SJCRH30 (cell line): ENCODE measurements at regions not wholly inside any gene's neighbourhood (a gene's known extent, or its start where the extent isn't known, plus 50 kb on each side); places are given as distances from the start of the nearest gene placed in this dataset.
A peak's percentile ranks its signal among the peaks of the same experiment; 100 is the strongest.
"Not testable (repeated sequence)": the region's sequence is repeated elsewhere in the genome, so short reads cannot be mapped to it uniquely, and the experiment has no call there.

Experiments used
- DNase-seq, 2 experiments: peaks; one replicate each; pipeline ENCODE4 v3.0.0-alpha.2; 2015 to 2020
- H3K27ac ChIP-seq: fragments of 250-450 bp; sonication (Bioruptor Pico); 2 replicates; pipeline ENCODE4 v1.5.1; 2020; ENCODE audit warnings: mild to moderate bottlenecking, moderate library complexity
- H3K27me3 ChIP-seq: fragments of 250-450 bp; sonication (Bioruptor Pico); 2 replicates; pipeline ENCODE4 v1.5.1; 2020; ENCODE audit warnings: mild to moderate bottlenecking, moderate library complexity
- H3K36me3 ChIP-seq: fragments of 250-450 bp; sonication (Bioruptor Pico); 2 replicates; pipeline ENCODE4 v1.5.1; 2020; ENCODE audit warnings: mild to moderate bottlenecking, moderate library complexity
- H3K4me1 ChIP-seq: fragments of 250-450 bp; sonication (Bioruptor Pico); 2 replicates; pipeline ENCODE4 v1.5.1; 2020; ENCODE audit warnings: mild to moderate bottlenecking, moderate library complexity
- H3K4me3 ChIP-seq: fragments of 250-450 bp; sonication (Bioruptor Pico); 2 replicates; pipeline ENCODE4 v1.5.1; 2020; ENCODE audit warnings: mild to moderate bottlenecking, moderate library complexity
- H3K9me3 ChIP-seq: fragments of 250-450 bp; sonication (Bioruptor Pico); replicated peaks from 2 replicates; pipeline ENCODE4 v1.5.1; 2020; ENCODE audit warnings: mild to moderate bottlenecking, moderate library complexity

- H3K4me1 ChIP-seq = peaks cover 23% of the 10 kb centered on the region
- H3K27me3 ChIP-seq = no peaks in the 10 kb centered on the region
- H3K4me3 ChIP-seq = no peak overlapping the region
- H3K9me3 ChIP-seq = no peaks in the 10 kb centered on the region
- peak; percentile 5 to 38 for DNase-seq
- H3K36me3 ChIP-seq = no peaks in the 10 kb centered on the region
- no peak overlapping the region for H3K27ac ChIP-seq
These were observed 159.3 kb upstream of the MARCKS start for GRCh38 chr6:113697632-113698410.

GRCh38 chr6:113699239-113699638 lies 157.9 kb upstream of the MARCKS start:
- Histone ChIP-seq H3K4me3 (no peak overlapping the region), H3K36me3 (no peaks in the 10 kb centered on the region), H3K4me1 (peaks cover 20% of the 10 kb centered on the region), H3K9me3 (no peaks in the 10 kb centered on the region), H3K27me3 (no peaks in the 10 kb centered on the region), H3K27ac (no peak overlapping the region)
- DNase-seq = no peak

GRCh38 chr6:113701552-113702254 lies 155.4 kb upstream of the MARCKS start:
- no peak for DNase-seq
- no peaks in the 10 kb centered on the region for H3K9me3 ChIP-seq
- no peaks in the 10 kb centered on the region for H3K36me3 ChIP-seq
- no peak overlapping the region for H3K27ac ChIP-seq
- no peak overlapping the region for H3K4me3 ChIP-seq
- H3K4me1 ChIP-seq = peaks cover 13% of the 10 kb centered on the region
- H3K27me3 ChIP-seq = no peaks in the 10 kb centered on the region

GRCh38 chr6:113707194-113707593 lies 150.0 kb upstream of the MARCKS start:
- H3K36me3 ChIP-seq = no peaks in the 10 kb centered on the region
- H3K27ac ChIP-seq = no peak overlapping the region
- peak; percentile 22 to 42 for DNase-seq
- no peaks in the 10 kb centered on the region for H3K27me3 ChIP-seq
- H3K4me3 ChIP-seq = no peak overlapping the region
- peaks cover 3% of the 10 kb centered on the region; the same call in 1 of the 2 replicates for H3K4me1 ChIP-seq
- no peaks in the 10 kb centered on the region for H3K9me3 ChIP-seq

- DNase-seq = no peak
- Histone ChIP-seq H3K4me1 (peaks cover 3% of the 10 kb centered on the region; the same call in 1 of the 2 replicates), H3K36me3 (no peaks in the 10 kb centered on the region), H3K4me3 (no peak overlapping the region), H3K27ac (no peak overlapping the region), H3K27me3 (no peaks in the 10 kb centered on the region), H3K9me3 (no peaks in the 10 kb centered on the region)
These were observed 147.1 kb upstream of the MARCKS start for GRCh38 chr6:113709936-113710509.

GRCh38 chr6:113713665-113714064 lies 143.5 kb upstream of the MARCKS start:
- Histone ChIP-seq H3K9me3 (no peaks in the 10 kb centered on the region), H3K4me1 (no peaks in the 10 kb centered on the region), H3K27me3 (no peaks in the 10 kb centered on the region), H3K36me3 (no peaks in the 10 kb centered on the region), H3K4me3 (no peak overlapping the region), H3K27ac (no peak overlapping the region)
- no peak for DNase-seq

- H3K27me3 ChIP-seq = no peaks in the 10 kb centered on the region
- H3K4me3 ChIP-seq = no peak overlapping the region
- no peaks in the 10 kb centered on the region for H3K9me3 ChIP-seq
- no peaks in the 10 kb centered on the region for H3K36me3 ChIP-seq
- no peak for DNase-seq
- no peaks in the 10 kb centered on the region for H3K4me1 ChIP-seq
- H3K27ac ChIP-seq = no peak overlapping the region
These were observed 138.6 kb upstream of the MARCKS start for GRCh38 chr6:113718588-113718987.

- Histone ChIP-seq H3K27me3 (no peaks in the 10 kb centered on the region), H3K9me3 (no peaks in the 10 kb centered on the region), H3K36me3 (no peaks in the 10 kb centered on the region), H3K4me1 (no peaks in the 10 kb centered on the region), H3K27ac (no peak overlapping the region), H3K4me3 (no peak overlapping the region)
- no peak for DNase-seq
These were observed 138.1 kb upstream of the MARCKS start for GRCh38 chr6:113719064-113719463.

GRCh38 chr6:113719545-113719944 lies 137.6 kb upstream of the MARCKS start:
- no peaks in the 10 kb centered on the region for H3K27me3 ChIP-seq
- H3K4me3 ChIP-seq = no peak overlapping the region
- no peaks in the 10 kb centered on the region for H3K36me3 ChIP-seq
- peaks cover 2% of the 10 kb centered on the region for H3K4me1 ChIP-seq
- DNase-seq = no peak
- H3K9me3 ChIP-seq = no peaks in the 10 kb centered on the region
- no peak overlapping the region for H3K27ac ChIP-seq

GRCh38 chr6:113723182-113723581 lies 134.0 kb upstream of the MARCKS start:
- no peak for DNase-seq
- Histone ChIP-seq H3K27ac (no peak overlapping the region), H3K27me3 (no peaks in the 10 kb centered on the region), H3K36me3 (no peaks in the 10 kb centered on the region), H3K9me3 (no peaks in the 10 kb centered on the region), H3K4me3 (no peak overlapping the region), H3K4me1 (peaks cover 10% of the 10 kb centered on the region)

- not testable (repeated sequence) for H3K9me3 ChIP-seq, DNase-seq, H3K27me3 ChIP-seq, H3K4me3 ChIP-seq, H3K36me3 ChIP-seq, H3K4me1 ChIP-seq, H3K27ac ChIP-seq
These were observed 132.2 kb upstream of the MARCKS start for GRCh38 chr6:113724927-113725326.

GRCh38 chr6:113731541-113731940 lies 125.6 kb upstream of the MARCKS start:
- no peak overlapping the region for H3K4me3 ChIP-seq
- peaks cover 9% of the 10 kb centered on the region for H3K4me1 ChIP-seq
- peak overlapping the region; percentile 79 for H3K27ac ChIP-seq
- H3K9me3 ChIP-seq = no peaks in the 10 kb centered on the region
- H3K27me3 ChIP-seq = no peaks in the 10 kb centered on the region
- no peaks in the 10 kb centered on the region for H3K36me3 ChIP-seq
- DNase-seq = peak in 1 of 2 experiments; percentile 33

- peak overlapping the region; percentile 38 for H3K4me3 ChIP-seq
- peak overlapping the region; percentile 79 for H3K27ac ChIP-seq
- H3K9me3 ChIP-seq = no peaks in the 10 kb centered on the region
- peaks cover 9% of the 10 kb centered on the region for H3K4me1 ChIP-seq
- DNase-seq = peak; percentile 95 to 99
- H3K36me3 ChIP-seq = no peaks in the 10 kb centered on the region
- no peaks in the 10 kb centered on the region for H3K27me3 ChIP-seq
These were observed 124.7 kb upstream of the MARCKS start for GRCh38 chr6:113732384-113732966.

- peak overlapping the region; percentile 38 for H3K4me3 ChIP-seq
- H3K9me3 ChIP-seq = 0 out of 2 replicates have a peak, but pooled peaks cover 2% of the 10 kb centered on the region
- H3K27me3 ChIP-seq = no peaks in the 10 kb centered on the region
- peaks cover 9% of the 10 kb centered on the region for H3K4me1 ChIP-seq
- DNase-seq = peak in 1 of 2 experiments; percentile 40
- H3K27ac ChIP-seq = peak overlapping the region; percentile 79
- no peaks in the 10 kb centered on the region for H3K36me3 ChIP-seq
These were observed 123.8 kb upstream of the MARCKS start for GRCh38 chr6:113733381-113733780.

GRCh38 chr6:113734982-113735381 lies 122.2 kb upstream of the MARCKS start:
- Histone ChIP-seq H3K9me3 (0 out of 2 replicates have a peak, but pooled peaks cover 3% of the 10 kb centered on the region), H3K27me3 (no peaks in the 10 kb centered on the region), H3K4me1 (peaks cover 12% of the 10 kb centered on the region), H3K27ac (no peak overlapping the region), H3K36me3 (no peaks in the 10 kb centered on the region), H3K4me3 (no peak overlapping the region)
- no peak for DNase-seq
